Gastroesophageal sphincter (tissue), 4 donors: ENCODE measurements at regions not wholly inside any gene's neighbourhood (a gene's known extent, or its start where the extent isn't known, plus 50 kb on each side); places are given as distances from the start of the nearest gene placed in this dataset.

ENCODE experiments used
- ATAC-seq: fragments of 150-250 bp; one replicate; pipeline ENCODE4 v1.9.1; 2016; ENCODE audit warnings: mild to moderate bottlenecking, moderate library complexity
- H3K27ac ChIP-seq, 4 donors: fragments of 200-600 bp; sonication (generic) in 3 of 4; 1 replicate in 3 of 4; 2 replicates in 1 of 4; pipeline ENCODE4 v1.5.1; 2016 to 2019
- H3K27me3 ChIP-seq: fragments of 200-600 bp; sonication (generic); one replicate; pipeline ENCODE4 v1.5.1; 2019
- H3K36me3 ChIP-seq, 2 donors: fragments of 200-600 bp; sonication (generic); one replicate each; pipeline ENCODE4 v1.5.1; 2019; ENCODE audit warnings: control low read depth in 1 of 2
- H3K4me1 ChIP-seq, 3 donors: fragments of 200-600 bp; sonication (generic); 1 replicate in 2 of 3; 2 replicates in 1 of 3; pipeline ENCODE4 v1.5.1; 2016 to 2019; ENCODE audit warnings: control low read depth in 2 of 3
- H3K4me3 ChIP-seq, 2 donors: fragments of 200-600 bp; sonication (generic); one replicate each; pipeline ENCODE4 v1.5.1; 2019; ENCODE audit warnings: mild to moderate bottlenecking in 1 of 2, moderate library complexity in 1 of 2
- H3K9me3 ChIP-seq, 3 donors: fragments of 200-600 bp; sonication (generic); one replicate each; pipeline ENCODE4 v1.5.1; 2017 to 2019; ENCODE audit warnings: control low read depth in 2 of 3
- EP300 ChIP-seq: sonication (generic); formaldehyde crosslinking; IDR thresholded peaks from one replicate; pipeline ENCODE4 v1.6.1; 2017; ENCODE audit warnings: antibody characterized with exemption, mild to moderate bottlenecking
- POLR2A ChIP-seq, 2 donors: fragments of 450-650 bp; IDR thresholded peaks; one replicate each; pipeline ENCODE4 v1.6.1; 2017; ENCODE audit warnings: antibody characterized with exemption in 2 of 2, mild to moderate bottlenecking in 2 of 2, moderate library complexity in 1 of 2
- POLR2AphosphoS5 ChIP-seq: sonication (generic); formaldehyde crosslinking; IDR thresholded peaks from one replicate; pipeline ENCODE4 v1.6.1; 2017; ENCODE audit warnings: antibody characterized with exemption
- WGBS, 2 donors: methylation state at CpG; one replicate each; pipeline ENCODE4 v1.1.5; 2018; ENCODE audit warnings: low coverage in 1 of 2; 5-methylcytosine and 5-hydroxymethylcytosine counted together
- TF ChIP-seq, protein P1 (sequence below), 4 experiments: fragments of 200-600 bp in 2 of 4; fragments of 450-650 bp in 2 of 4; sonication (generic) in 1 of 4; IDR thresholded peaks; one replicate each; pipeline ENCODE4 v1.5.1; 2017 to 2019; ENCODE audit warnings: antibody characterized with exemption in 4 of 4, mild to moderate bottlenecking in 2 of 4, moderate library complexity in 2 of 4

DNA sequence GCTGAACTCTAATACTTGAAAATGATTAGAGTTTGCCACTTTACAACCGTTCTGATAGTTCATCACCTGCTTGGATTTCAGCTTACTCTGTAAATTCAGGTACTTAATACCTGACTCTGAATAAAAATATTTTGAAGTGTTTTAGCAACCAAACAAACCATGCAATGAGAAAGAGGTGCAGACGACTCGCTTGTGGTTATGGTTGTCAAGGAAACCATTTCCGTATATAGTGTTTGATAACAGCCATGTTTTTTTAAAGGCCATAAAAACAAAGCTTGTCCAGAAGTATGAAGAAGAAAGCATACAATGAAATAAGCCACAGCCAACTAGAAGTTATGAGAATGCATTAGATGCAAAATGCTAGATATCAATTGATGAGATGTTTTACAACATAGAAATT lies 167.2 kb upstream of the HMCN1 start:
- no peak for TF ChIP-seq POLR2AphosphoS5
- TF ChIP-seq, protein P1, sequence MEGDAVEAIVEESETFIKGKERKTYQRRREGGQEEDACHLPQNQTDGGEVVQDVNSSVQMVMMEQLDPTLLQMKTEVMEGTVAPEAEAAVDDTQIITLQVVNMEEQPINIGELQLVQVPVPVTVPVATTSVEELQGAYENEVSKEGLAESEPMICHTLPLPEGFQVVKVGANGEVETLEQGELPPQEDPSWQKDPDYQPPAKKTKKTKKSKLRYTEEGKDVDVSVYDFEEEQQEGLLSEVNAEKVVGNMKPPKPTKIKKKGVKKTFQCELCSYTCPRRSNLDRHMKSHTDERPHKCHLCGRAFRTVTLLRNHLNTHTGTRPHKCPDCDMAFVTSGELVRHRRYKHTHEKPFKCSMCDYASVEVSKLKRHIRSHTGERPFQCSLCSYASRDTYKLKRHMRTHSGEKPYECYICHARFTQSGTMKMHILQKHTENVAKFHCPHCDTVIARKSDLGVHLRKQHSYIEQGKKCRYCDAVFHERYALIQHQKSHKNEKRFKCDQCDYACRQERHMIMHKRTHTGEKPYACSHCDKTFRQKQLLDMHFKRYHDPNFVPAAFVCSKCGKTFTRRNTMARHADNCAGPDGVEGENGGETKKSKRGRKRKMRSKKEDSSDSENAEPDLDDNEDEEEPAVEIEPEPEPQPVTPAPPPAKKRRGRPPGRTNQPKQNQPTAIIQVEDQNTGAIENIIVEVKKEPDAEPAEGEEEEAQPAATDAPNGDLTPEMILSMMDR (IDR thresholded peaks at IDR 0.05), result no peak
- no peak for TF ChIP-seq POLR2A (IDR thresholded peaks at IDR 0.05)
- TF ChIP-seq EP300, result no peak

DNA sequence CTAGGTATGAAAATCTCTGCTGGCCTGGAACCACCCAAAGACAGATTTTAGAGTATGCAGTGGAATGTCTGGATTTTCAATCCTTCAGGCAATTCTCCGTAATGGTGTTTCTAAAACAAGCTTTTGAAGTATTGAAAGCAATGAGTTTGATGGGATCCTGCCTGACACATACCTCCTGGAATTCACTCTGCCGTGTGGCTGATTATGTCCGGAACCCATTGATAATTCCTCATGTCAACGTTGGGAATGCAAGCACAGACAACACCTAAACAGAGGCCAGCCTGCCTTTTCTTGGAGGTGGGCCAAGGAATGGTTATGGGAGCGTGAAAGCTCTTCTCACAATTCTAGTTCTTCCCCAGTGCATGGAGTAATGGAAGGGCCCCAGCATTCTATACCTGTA lies 168.9 kb upstream of the HMCN1 start:
- Histone ChIP-seq H3K9me3 (no peaks in the 10 kb centered on the region), H3K4me3 (no peak overlapping the region), H3K27ac (no peak overlapping the region), H3K36me3 (no peaks in the 10 kb centered on the region), H3K27me3 (no peaks in the 10 kb centered on the region), H3K4me1 (peaks cover 0 to 6% (median 0%) of the 10 kb centered on the region in 3 donors)
- TF ChIP-seq POLR2A (IDR thresholded peaks at IDR 0.05) (no peak), POLR2AphosphoS5 (no peak), EP300 (no peak)
- TF ChIP-seq, protein P1 (IDR thresholded peaks at IDR 0.05), result no peak
- WGBS, 2 donors, result 41 to 47% methylated on average over 4 to 5 of the region's 5 CpGs
- no peak for ATAC-seq

More for the DNA sequence above, 167.2 kb upstream of the HMCN1 start:
- Histone ChIP-seq H3K4me3 (no peak overlapping the region), H3K9me3 (no peaks in the 10 kb centered on the region), H3K27ac (no peak overlapping the region), H3K36me3 (no peaks in the 10 kb centered on the region), H3K27me3 (no peaks in the 10 kb centered on the region), H3K4me1 (peaks cover 0 to 6% (median 0%) of the 10 kb centered on the region in 3 donors)
- no peak for ATAC-seq
- WGBS, 2 donors, result 14 to 37% methylated on average over 4 of the region's 4 CpGs

GRCh38 chr1:185564816-185565215 lies 169.4 kb upstream of the HMCN1 start:
- TF ChIP-seq EP300 (no peak), POLR2AphosphoS5 (no peak), POLR2A (IDR thresholded peaks at IDR 0.05) (no peak)
- TF ChIP-seq, protein P1 (IDR thresholded peaks at IDR 0.05), result no peak
- H3K4me1 ChIP-seq, result peaks cover 0 to 6% (median 0%) of the 10 kb centered on the region in 3 donors
- no peak overlapping the region for H3K27ac ChIP-seq
- no peaks in the 10 kb centered on the region for H3K27me3 ChIP-seq
- no peak for ATAC-seq
- H3K9me3 ChIP-seq, result no peaks in the 10 kb centered on the region
- no peaks in the 10 kb centered on the region for H3K36me3 ChIP-seq
- H3K4me3 ChIP-seq, result no peak overlapping the region
- 78 to 92% methylated on average over 1 of the region's 1 CpG for WGBS, 2 donors

DNA sequence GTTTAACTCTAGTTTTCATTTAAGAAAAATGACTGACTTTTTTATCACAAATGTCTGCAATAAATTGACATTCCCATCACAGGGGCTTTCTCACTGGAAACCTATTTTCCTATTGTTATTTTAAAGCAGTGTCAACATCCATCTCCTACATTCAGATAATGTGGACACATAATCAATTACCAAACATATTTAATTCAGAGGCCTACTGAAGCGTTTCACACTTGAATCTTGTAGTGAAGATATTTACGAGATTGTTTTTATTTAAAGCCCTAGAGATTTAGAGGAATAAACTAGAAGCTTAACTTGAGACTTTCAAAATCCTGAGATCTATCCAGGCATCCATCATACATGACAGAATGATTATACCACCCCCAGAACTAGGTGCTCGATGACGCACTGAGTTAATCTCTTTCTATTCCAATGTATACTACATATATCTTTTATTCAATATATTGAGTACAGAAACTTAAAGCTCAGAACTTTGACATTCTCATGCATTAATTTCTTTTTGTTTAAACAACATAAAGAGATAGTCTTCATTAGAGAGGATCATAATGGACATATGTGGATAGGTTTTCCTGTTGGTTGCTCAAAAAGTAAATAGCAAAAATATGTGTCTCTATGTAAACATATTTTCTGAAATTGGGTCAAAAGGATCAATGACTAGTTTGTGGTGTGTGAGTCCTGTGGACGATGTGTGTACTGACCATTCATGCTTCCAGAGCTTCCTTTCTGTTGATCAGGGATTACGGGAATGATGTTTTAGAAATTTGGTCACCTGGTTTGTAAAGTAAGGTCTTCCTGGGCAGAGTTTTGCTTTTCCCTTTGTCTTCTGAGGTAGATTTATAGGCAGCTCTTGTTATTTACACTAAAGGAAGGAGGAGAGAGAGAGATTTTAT lies 171.5 kb upstream of the HMCN1 start:
- TF ChIP-seq POLR2AphosphoS5 (no peak), POLR2A (IDR thresholded peaks at IDR 0.05) (no peak), EP300 (no peak)
- TF ChIP-seq, protein P1 (IDR thresholded peaks at IDR 0.05), result no peak
- H3K36me3 ChIP-seq, result no peaks in the 10 kb centered on the region
- no peak overlapping the region for H3K27ac ChIP-seq
- no peak for ATAC-seq
- no peak overlapping the region for H3K4me3 ChIP-seq
- no peaks in the 10 kb centered on the region for H3K27me3 ChIP-seq
- peaks cover 0 to 6% (median 0%) of the 10 kb centered on the region in 3 donors for H3K4me1 ChIP-seq
- no peaks in the 10 kb centered on the region for H3K9me3 ChIP-seq
- 56 to 61% methylated on average over 5 to 6 of the region's 6 CpGs for WGBS, 2 donors

- no peak for TF ChIP-seq POLR2AphosphoS5
- TF ChIP-seq EP300, result no peak
- TF ChIP-seq, protein P1 (IDR thresholded peaks at IDR 0.05), result no peak
- TF ChIP-seq POLR2A (IDR thresholded peaks at IDR 0.05), result no peak
- Histone ChIP-seq H3K27ac (no peak overlapping the region), H3K4me3 (no peak overlapping the region), H3K4me1 (no peaks in the 10 kb centered on the region), H3K27me3 (no peaks in the 10 kb centered on the region), H3K36me3 (no peaks in the 10 kb centered on the region), H3K9me3 (no peaks in the 10 kb centered on the region)
- no peak for ATAC-seq
- WGBS, 2 donors, result 62 to 67% methylated on average over 1 to 3 of the region's 4 CpGs
Observed at GRCh38 chr1:185561629-185562028, 172.6 kb upstream of the HMCN1 start.
